Breast epithelium (tissue), 4 donors: ENCODE measurements at regions not wholly inside any gene's neighbourhood (a gene's known extent, or its start where the extent isn't known, plus 50 kb on each side); places are given as distances from the start of the nearest gene placed in this dataset.

Experiments used
- DNase-seq, 2 donors: peaks; one replicate each; pipeline ENCODE4 v3.0.0-alpha.2; 2019; ENCODE audit warnings: low spot score in 2 of 2
- H3K27ac ChIP-seq, 2 donors: fragments of 200-600 bp; sonication (generic) in 1 of 2; one replicate each; pipeline ENCODE4 v1.5.1; 2016 to 2019; ENCODE audit warnings: mild to moderate bottlenecking in 1 of 2
- H3K27me3 ChIP-seq, 2 donors: fragments of 200-600 bp; sonication (generic) in 1 of 2; one replicate each; pipeline versions ENCODE4 v1.5.1 to v1.6.0; 2017 to 2019; ENCODE audit warnings: control low read depth in 1 of 2, mild to moderate bottlenecking in 1 of 2
- H3K36me3 ChIP-seq: fragments of 200-600 bp; one replicate; pipeline ENCODE4 v1.5.1; 2019
- H3K4me1 ChIP-seq, 2 donors: fragments of 200-600 bp; sonication (generic); one replicate each; pipeline ENCODE4 v1.5.1; 2016 to 2019; ENCODE audit warnings: control low read depth in 1 of 2
- H3K4me3 ChIP-seq, 3 donors: fragments of 200-600 bp; sonication (generic); 1 replicate in 2 of 3; 2 replicates in 1 of 3; pipeline ENCODE4 v1.5.1; 2016 to 2019; ENCODE audit warnings: mild to moderate bottlenecking in 3 of 3, moderate library complexity in 2 of 3
- H3K9me3 ChIP-seq, 2 donors: fragments of 200-600 bp; sonication (generic) in 1 of 2; one replicate each; pipeline ENCODE4 v1.5.1; 2016 to 2019; ENCODE audit warnings: control low read depth in 1 of 2
- CTCF ChIP-seq, 3 donors: fragments of 450-650 bp; IDR thresholded peaks; one replicate each; pipeline ENCODE4 v1.5.1; 2016 to 2017; ENCODE audit warnings: antibody characterized with exemption in 3 of 3, mild to moderate bottlenecking in 3 of 3, moderate library complexity in 3 of 3
- POLR2A ChIP-seq: fragments of 450-650 bp; IDR thresholded peaks from one replicate; pipeline ENCODE4 v1.6.1; 2016; ENCODE audit warnings: antibody characterized with exemption, mild to moderate bottlenecking, moderate library complexity
- POLR2AphosphoS5 ChIP-seq, 3 donors: sonication (generic); formaldehyde crosslinking; IDR thresholded peaks; one replicate each; pipeline ENCODE4 v1.6.1; 2017; ENCODE audit warnings: antibody characterized with exemption in 3 of 3
- intact Hi-C: fragments of 100-400 bp; cut with DNase I; formaldehyde crosslinking; loops from one replicate; pipeline ENCODE4 v1.15.1; 2023; ENCODE audit warnings: low total_unique reads

GRCh38 chr10:6889718-6890117, 309.6 kb upstream of the PRKCQ start:
- intact Hi-C loops: no loop called here
- TF ChIP-seq POLR2A (no peak), CTCF (IDR thresholded peaks at IDR 0.05) (no peak), POLR2AphosphoS5 (IDR thresholded peaks at IDR 0.05) (no peak)
- DNase-seq: no peak
- Histone ChIP-seq H3K4me3 (no peak overlapping the region), H3K4me1 (no peaks in the 10 kb centered on the region), H3K36me3 (no peaks in the 10 kb centered on the region), H3K27ac (no peak overlapping the region), H3K9me3 (no peaks in the 10 kb centered on the region), H3K27me3 (no peaks in the 10 kb centered on the region)

DNA sequence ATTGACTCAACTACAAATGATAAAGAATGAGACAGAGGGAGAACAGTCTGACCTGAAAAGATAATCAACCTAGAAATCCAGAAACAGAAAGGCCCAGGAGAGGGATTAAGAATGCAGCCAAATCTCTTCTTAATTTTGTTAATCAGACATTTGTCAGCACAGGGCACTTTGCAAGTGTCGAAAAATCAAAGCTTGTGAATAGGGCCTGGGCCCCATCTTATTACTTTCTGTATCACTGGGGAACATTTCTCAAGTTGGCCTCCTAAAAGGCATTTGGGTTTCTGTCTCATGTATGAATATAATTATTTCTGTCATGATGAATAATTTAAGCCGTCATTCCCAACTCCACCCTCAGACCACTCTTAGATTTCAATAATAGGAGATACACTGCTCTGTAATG, 308.4 kb upstream of the PRKCQ start:
- Histone ChIP-seq H3K4me3 (no peak overlapping the region), H3K27ac (no peak overlapping the region), H3K27me3 (no peaks in the 10 kb centered on the region), H3K4me1 (no peaks in the 10 kb centered on the region), H3K36me3 (no peaks in the 10 kb centered on the region), H3K9me3 (no peaks in the 10 kb centered on the region)
- no peak for TF ChIP-seq POLR2A
- no peak for TF ChIP-seq CTCF (IDR thresholded peaks at IDR 0.05)
- no peak for TF ChIP-seq POLR2AphosphoS5 (IDR thresholded peaks at IDR 0.05)
- intact Hi-C loops: no loop called here
- no peak for DNase-seq

- Histone ChIP-seq H3K27me3 (no peaks in the 10 kb centered on the region), H3K36me3 (no peaks in the 10 kb centered on the region), H3K4me3 (no peak overlapping the region), H3K9me3 (no peaks in the 10 kb centered on the region), H3K27ac (no peak overlapping the region), H3K4me1 (no peaks in the 10 kb centered on the region)
- intact Hi-C loops: no loop called here
- no peak for DNase-seq
- no peak for TF ChIP-seq POLR2A
- no peak for TF ChIP-seq POLR2AphosphoS5 (IDR thresholded peaks at IDR 0.05)
- TF ChIP-seq CTCF (IDR thresholded peaks at IDR 0.05): no peak
Measured at GRCh38 chr10:6885284-6885683, 305.2 kb upstream of the PRKCQ start.

GRCh38 chr10:6881987-6882386, 301.9 kb upstream of the PRKCQ start:
- Histone ChIP-seq H3K4me1 (no peaks in the 10 kb centered on the region), H3K36me3 (no peaks in the 10 kb centered on the region), H3K4me3 (no peak overlapping the region), H3K27me3 (no peaks in the 10 kb centered on the region), H3K27ac (no peak overlapping the region), H3K9me3 (no peaks in the 10 kb centered on the region)
- intact Hi-C loops: no loop called here
- no peak for TF ChIP-seq POLR2A
- no peak for TF ChIP-seq POLR2AphosphoS5 (IDR thresholded peaks at IDR 0.05)
- no peak for TF ChIP-seq CTCF (IDR thresholded peaks at IDR 0.05)
- DNase-seq: no peak

GRCh38 chr10:6877722-6878392, 297.8 kb upstream of the PRKCQ start:
- H3K27ac ChIP-seq: no peak overlapping the region
- no peaks in the 10 kb centered on the region for H3K36me3 ChIP-seq
- no peaks in the 10 kb centered on the region for H3K9me3 ChIP-seq
- intact Hi-C loops: no loop called here
- no peak overlapping the region for H3K4me3 ChIP-seq
- no peaks in the 10 kb centered on the region for H3K4me1 ChIP-seq
- DNase-seq: no peak
- H3K27me3 ChIP-seq: no peaks in the 10 kb centered on the region
- TF ChIP-seq CTCF (IDR thresholded peaks at IDR 0.05) (no peak), POLR2A (no peak)
